H1 (cell line): ENCODE measurements at regions not wholly inside any gene's neighbourhood (a gene's known extent, or its start where the extent isn't known, plus 50 kb on each side); places are given as distances from the start of the nearest gene placed in this dataset.

Experiments used
- CTCF ChIA-PET: fragments of 300-600 bp; sonication (Branson Sonifier 250); formaldehyde crosslinking; loops from one replicate; lab custom pipeline; 2021; ENCODE audit not compliant: partially characterized antibody; lab: Charles Lee
- POLR2A ChIA-PET: fragments of 300-600 bp; sonication (Branson Sonifier 250); formaldehyde crosslinking; loops from one replicate; lab custom pipeline; 2021; ENCODE audit warnings: inconsistent platforms; ENCODE audit not compliant: partially characterized antibody; lab: Charles Lee
- DNase-seq, 2 experiments: peaks; one replicate each; pipeline versions ENCODE4 v3.0.0 to v3.0.0-alpha.2; 2010 to 2022; ENCODE audit warnings: low spot score in 2 of 2, low read depth in 1 of 2, mixed read lengths in 1 of 2
- FAIRE-seq: peaks from 2 replicates; lab custom pipeline; 2011; peaks lifted over from hg19 to GRCh38; lab: Jason Lieb, UNC
- H2AFZ ChIP-seq: 2 replicates; pipeline ENCODE4 v1.8.1; 2012; ENCODE audit warnings: low read length, inconsistent platforms
- H2AK5ac ChIP-seq: 2 replicates; pipeline ENCODE4 v1.6.1; 2013; ENCODE audit warnings: low read depth, low read length
- H2BK120ac ChIP-seq: replicated peaks from 2 replicates; pipeline ENCODE3; 2013; ENCODE audit warnings: low read depth, low read length, inconsistent platforms
- H2BK12ac ChIP-seq: 2 replicates; pipeline ENCODE4 v1.6.1; 2013; ENCODE audit warnings: low read depth, low read length
- H2BK15ac ChIP-seq: 2 replicates; pipeline ENCODE4 v1.6.1; 2013; ENCODE audit warnings: low read length
- H2BK20ac ChIP-seq: 2 replicates; pipeline ENCODE4 v1.6.1; 2013; ENCODE audit warnings: low read length
- H2BK5ac ChIP-seq: 2 replicates; pipeline ENCODE4 v1.6.1; 2013; ENCODE audit warnings: low read depth, low read length
- H3K14ac ChIP-seq: 2 replicates; pipeline ENCODE4 v1.6.1; 2013; ENCODE audit warnings: inconsistent platforms; ENCODE audit not compliant: insufficient read length
- H3K18ac ChIP-seq: 2 replicates; pipeline ENCODE4 v1.6.1; 2013; ENCODE audit warnings: low read length; ENCODE audit errors: extremely low read depth
- H3K23ac ChIP-seq: 2 replicates; pipeline ENCODE4 v1.6.1; 2013; ENCODE audit warnings: inconsistent platforms; ENCODE audit not compliant: insufficient read length
- H3K23me2 ChIP-seq: 2 replicates; pipeline ENCODE4 v1.6.1; 2013; ENCODE audit warnings: low read depth, low read length
- H3K27ac ChIP-seq: 2 replicates; pipeline ENCODE4 v1.6.1; 2011; ENCODE audit warnings: low read depth, low read length, inconsistent platforms
- H3K27me3 ChIP-seq, 4 experiments: replicated peaks in 1 of 4; 1 replicate in 1 of 4; 2 replicates in 3 of 4; pipeline versions ENCODE4 v1.6.1 to v1.8.1; 2011 to 2013; ENCODE audit warnings: low read length in 3 of 4, mild to moderate bottlenecking in 3 of 4, inconsistent platforms in 2 of 4, mixed read lengths in 2 of 4, moderate library complexity in 1 of 4; ENCODE audit not compliant: control insufficient read depth in 3 of 4, insufficient read depth in 3 of 4; ENCODE audit errors: extremely low read depth in 1 of 4
- H3K36me3 ChIP-seq, 4 experiments: 2 replicates each; pipeline versions ENCODE4 v1.6.1 to v1.8.1; 2011 to 2013; ENCODE audit warnings: mild to moderate bottlenecking in 4 of 4, low read length in 3 of 4, moderate library complexity in 2 of 4, control low read depth in 1 of 4, inconsistent platforms in 1 of 4; ENCODE audit not compliant: insufficient read depth in 4 of 4, control insufficient read depth in 2 of 4
- H3K4ac ChIP-seq: replicated peaks from 2 replicates; pipeline ENCODE3; 2013; ENCODE audit warnings: low read length, low read depth, mixed read lengths, inconsistent platforms; ENCODE audit not compliant: insufficient read length
- H3K4me1 ChIP-seq, 4 experiments: replicated peaks in 1 of 4; 1 replicate in 1 of 4; 2 replicates in 3 of 4; pipeline versions ENCODE4 v1.6.1 to v1.8.1; 2011 to 2013; ENCODE audit warnings: low read length in 3 of 4, inconsistent platforms in 2 of 4, mixed read lengths in 1 of 4; ENCODE audit not compliant: insufficient read depth in 4 of 4, control insufficient read depth in 3 of 4
- H3K4me2 ChIP-seq, 2 experiments: 2 replicates each; pipeline versions ENCODE4 v1.6.1 to v1.8.1; 2011 to 2013; ENCODE audit warnings: low read depth in 2 of 2, low read length in 2 of 2, control low read depth in 1 of 2, inconsistent platforms in 1 of 2, mild to moderate bottlenecking in 1 of 2; ENCODE audit not compliant: insufficient read depth in 1 of 2
- H3K4me3 ChIP-seq, 4 experiments: fragments of 200-600, 300-600 bp in 1 of 4; sonication (generic), shearing (Covaris generic), sonication (Bioruptor Twin) in 1 of 4; 2 replicates each; pipeline versions ENCODE4 v1.5.1 to v1.8.1; 2011 to 2016; ENCODE audit warnings: low read length in 4 of 4, low read depth in 3 of 4, control low read depth in 2 of 4, inconsistent platforms in 2 of 4, mild to moderate bottlenecking in 2 of 4, mixed read lengths in 1 of 4, moderate library complexity in 1 of 4; ENCODE audit not compliant: insufficient read depth in 2 of 4; ENCODE audit errors: extremely low read depth in 1 of 4
- H3K56ac ChIP-seq: replicated peaks from 2 replicates; pipeline ENCODE3; 2013; ENCODE audit warnings: low read depth, mild to moderate bottlenecking, mixed read lengths, low read length, inconsistent platforms; ENCODE audit not compliant: insufficient read length
- H3K79me1 ChIP-seq: 2 replicates; pipeline ENCODE4 v1.6.1; 2013; ENCODE audit warnings: low read depth, low read length, control low read depth
- H3K79me2 ChIP-seq, 2 experiments: 2 replicates each; pipeline versions ENCODE4 v1.6.1 to v1.8.1; 2012 to 2013; ENCODE audit warnings: low read length in 2 of 2, mild to moderate bottlenecking in 2 of 2, inconsistent platforms in 1 of 2; ENCODE audit not compliant: insufficient read depth in 2 of 2, control insufficient read depth in 1 of 2
- H3K9ac ChIP-seq, 4 experiments: replicated peaks in 1 of 4; 1 replicate in 1 of 4; 2 replicates in 3 of 4; pipeline versions ENCODE4 v1.6.1 to v1.8.1; 2011 to 2013; ENCODE audit warnings: low read depth in 3 of 4, low read length in 3 of 4, control low read depth in 2 of 4, mild to moderate bottlenecking in 2 of 4, moderate library complexity in 2 of 4, inconsistent platforms in 1 of 4; ENCODE audit errors: extremely low read depth in 1 of 4
- H3K9me3 ChIP-seq, 2 experiments: 2 replicates each; pipeline versions ENCODE4 v1.6.1 to v1.8.1; 2012 to 2013; ENCODE audit warnings: mild to moderate bottlenecking in 2 of 2, moderate library complexity in 2 of 2, control low read depth in 1 of 2, inconsistent platforms in 1 of 2, low read depth in 1 of 2, low read length in 1 of 2, mixed read lengths in 1 of 2; ENCODE audit not compliant: insufficient read depth in 2 of 2
- H4K20me1 ChIP-seq, 2 experiments: replicated peaks in 1 of 2; 2 replicates each; pipeline versions ENCODE3 to v1.8.1; 2011 to 2013; ENCODE audit warnings: inconsistent platforms in 2 of 2, low read length in 2 of 2, mild to moderate bottlenecking in 1 of 2; ENCODE audit not compliant: insufficient read depth in 2 of 2, control insufficient read depth in 1 of 2
- H4K5ac ChIP-seq: 2 replicates; pipeline ENCODE4 v1.6.1; 2013; ENCODE audit warnings: low read length, low read depth, mixed read lengths, inconsistent platforms; ENCODE audit not compliant: insufficient read length
- H4K8ac ChIP-seq: 2 replicates; pipeline ENCODE4 v1.8.0; 2013; ENCODE audit warnings: mild to moderate bottlenecking, moderate library complexity, low read length, inconsistent platforms; ENCODE audit not compliant: insufficient read depth; ENCODE audit errors: extremely low read depth
- H4K91ac ChIP-seq: replicated peaks from 2 replicates; pipeline ENCODE3; 2013; ENCODE audit warnings: low read length, mixed read lengths, inconsistent platforms; ENCODE audit not compliant: insufficient read length
- BCL11A ChIP-seq, 2 experiments: IDR thresholded peaks; one replicate each; pipeline ENCODE4 v1.6.1; 2011; ENCODE audit warnings: low read depth in 2 of 2, low read length in 2 of 2, mild to moderate bottlenecking in 2 of 2
- SRF ChIP-seq: IDR thresholded peaks from 2 replicates; pipeline ENCODE4 v1.6.1; 2011; ENCODE audit warnings: mild to moderate bottlenecking, low read depth, low read length, moderate library complexity
- WGBS, 2 experiments: shearing (Covaris generic) in 1 of 2; methylation state at CpG; one replicate each; pipeline versions ENCODE4 v1.1.6 to v1.1.7; 2013 to 2015; ENCODE audit warnings: low lambda C conversion rate in 2 of 2, mixed read lengths in 2 of 2, inconsistent platforms in 1 of 2, low coverage in 1 of 2, missing lambda C conversion rate in 1 of 2; ENCODE audit not compliant: insufficient replicate concordance in 2 of 2, insufficient coverage in 1 of 2, insufficient read length in 1 of 2; ENCODE audit errors: extremely low coverage in 1 of 2, missing lambda C conversion rate in 1 of 2; 5-methylcytosine and 5-hydroxymethylcytosine counted together

DNA sequence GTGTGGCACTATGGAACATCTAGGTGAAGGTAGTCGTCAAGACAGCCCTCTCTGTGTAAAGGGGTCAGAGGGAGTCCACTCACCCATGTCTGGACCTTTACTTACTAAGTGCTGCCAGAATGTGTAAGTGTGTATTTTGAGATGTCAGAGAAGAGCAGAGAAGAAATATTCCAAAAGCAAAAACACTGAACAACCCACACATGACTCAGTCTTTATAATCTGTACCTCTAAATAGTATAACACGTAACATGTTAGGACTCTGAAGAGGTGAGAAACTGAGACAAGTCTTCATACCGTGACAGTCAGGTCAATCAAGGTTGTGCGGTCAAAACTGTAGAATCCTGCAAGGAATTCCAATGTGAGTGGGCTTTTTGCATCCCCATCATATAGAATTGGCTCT is 555.2 kb downstream of the LMO4 start:
- Histone ChIP-seq H4K8ac (no peak overlapping the region), H2AFZ (no peak overlapping the region), H2BK5ac (no peak overlapping the region), H3K4me2 (no peak overlapping the region), H3K4ac (no peak overlapping the region), H3K79me1 (no peaks in the 10 kb centered on the region), H3K56ac (no peak overlapping the region), H4K91ac (no peak overlapping the region), H2BK12ac (no peak overlapping the region), H3K9me3 (no peaks in the 10 kb centered on the region; a peak in 1 of 4 replicates), H3K9ac (no peak overlapping the region), H2BK20ac (no peak overlapping the region), H3K27ac (no peak overlapping the region), H3K14ac (no peak overlapping the region), H2BK15ac (no peak overlapping the region), H3K23ac (no peak overlapping the region), H3K27me3 (no peaks in the 10 kb centered on the region), H2BK120ac (no peak overlapping the region), H4K20me1 (no peaks in the 10 kb centered on the region), H4K5ac (no peak overlapping the region), H2AK5ac (no peak overlapping the region), H3K18ac (no peak overlapping the region), H3K79me2 (no peaks in the 10 kb centered on the region), H3K4me1 (no peaks in the 10 kb centered on the region), H3K4me3 (no peak overlapping the region), H3K36me3 (no peaks in the 10 kb centered on the region), H3K23me2 (no peaks in the 10 kb centered on the region; the same call in 1 of the 2 replicates)
- POLR2A ChIA-PET: no interaction called here
- FAIRE-seq: no peak
- 96% methylated on average over 4 of the region's 4 CpGs; no CpG with 5 or more reads in 1 of the 2 experiments for WGBS, 2 experiments
- CTCF ChIA-PET: no interaction called here
- DNase-seq: no peak
- TF ChIP-seq BCL11A (IDR thresholded peaks at IDR 0.05; ENCODE audit: low read depth in 2 of 2, low read length in 2 of 2) (no peak), SRF (no peak)
